ENCODE measurements at regions not wholly inside any gene's neighbourhood (a gene's known extent, or its start where the extent isn't known, plus 50 kb on each side); places are given as distances from the start of the nearest gene placed in this dataset.

DNA sequence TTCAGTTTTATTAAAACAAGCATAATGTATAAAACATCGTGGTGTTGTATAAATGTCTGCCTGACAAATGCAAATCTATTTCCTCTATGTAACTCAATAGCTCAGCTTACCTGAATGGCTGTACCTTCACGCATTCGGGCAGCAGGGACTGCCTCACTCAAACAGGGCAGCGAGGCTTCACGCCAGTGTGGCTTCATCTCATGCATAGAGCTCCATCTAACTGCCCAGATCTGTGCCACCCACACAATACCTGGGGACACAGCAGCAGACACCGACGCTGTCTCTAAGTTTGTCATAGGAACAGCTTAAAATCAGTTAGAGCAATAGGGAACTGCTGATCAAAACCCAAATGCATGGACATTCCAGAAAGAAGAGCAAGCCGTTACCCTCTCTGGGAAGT lies 182.8 kb upstream of the ANKRD30A start:
- TF ChIP-seq, protein P1, sequence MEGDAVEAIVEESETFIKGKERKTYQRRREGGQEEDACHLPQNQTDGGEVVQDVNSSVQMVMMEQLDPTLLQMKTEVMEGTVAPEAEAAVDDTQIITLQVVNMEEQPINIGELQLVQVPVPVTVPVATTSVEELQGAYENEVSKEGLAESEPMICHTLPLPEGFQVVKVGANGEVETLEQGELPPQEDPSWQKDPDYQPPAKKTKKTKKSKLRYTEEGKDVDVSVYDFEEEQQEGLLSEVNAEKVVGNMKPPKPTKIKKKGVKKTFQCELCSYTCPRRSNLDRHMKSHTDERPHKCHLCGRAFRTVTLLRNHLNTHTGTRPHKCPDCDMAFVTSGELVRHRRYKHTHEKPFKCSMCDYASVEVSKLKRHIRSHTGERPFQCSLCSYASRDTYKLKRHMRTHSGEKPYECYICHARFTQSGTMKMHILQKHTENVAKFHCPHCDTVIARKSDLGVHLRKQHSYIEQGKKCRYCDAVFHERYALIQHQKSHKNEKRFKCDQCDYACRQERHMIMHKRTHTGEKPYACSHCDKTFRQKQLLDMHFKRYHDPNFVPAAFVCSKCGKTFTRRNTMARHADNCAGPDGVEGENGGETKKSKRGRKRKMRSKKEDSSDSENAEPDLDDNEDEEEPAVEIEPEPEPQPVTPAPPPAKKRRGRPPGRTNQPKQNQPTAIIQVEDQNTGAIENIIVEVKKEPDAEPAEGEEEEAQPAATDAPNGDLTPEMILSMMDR (conservative IDR thresholded peaks at IDR 0.05 in 1 of 2, IDR thresholded peaks at IDR 0.05 in 1 of 2; ENCODE audit: low read depth in 1 of 2, low read length in 2 of 2), result no peak
- no peak for TF ChIP-seq EZH2 (IDR thresholded peaks at IDR 0.05; ENCODE audit: low read length, missing control alignments)

All from fibroblast of lung (primary cell).